Thoracic aorta (tissue), 2 donors: ENCODE measurements at regions not wholly inside any gene's neighbourhood (a gene's known extent, or its start where the extent isn't known, plus 50 kb on each side); places are given as distances from the start of the nearest gene placed in this dataset.

Source experiments
- ATAC-seq: fragments of 150-250 bp; one replicate; pipeline ENCODE4 v1.8.0; 2017; ENCODE audit warnings: low read depth; ENCODE audit not compliant: insufficient number of reproducible peaks, low FRiP score
- DNase-seq: peaks from one replicate; pipeline ENCODE4 v3.0.0-alpha.2; 2020; ENCODE audit warnings: low spot score
- H3K27ac ChIP-seq, 2 donors: fragments of 200-600 bp; sonication (generic); 1 replicate in 1 of 2; 2 replicates in 1 of 2; pipeline ENCODE4 v1.5.1; 2016; ENCODE audit warnings: mild to moderate bottlenecking in 2 of 2, moderate library complexity in 2 of 2
- H3K27me3 ChIP-seq: fragments of 200-600 bp; sonication (generic); replicated peaks from 2 replicates; pipeline ENCODE4 v1.6.0; 2016; ENCODE audit warnings: mild to moderate bottlenecking; ENCODE audit not compliant: insufficient read depth
- H3K36me3 ChIP-seq: fragments of 200-600 bp; sonication (generic); one replicate; pipeline ENCODE4 v1.5.1; 2016
- H3K4me1 ChIP-seq, 2 donors: fragments of 200-600 bp; sonication (generic); 1 replicate in 1 of 2; 2 replicates in 1 of 2; pipeline versions ENCODE4 v1.5.1 to v1.6.0; 2016; ENCODE audit warnings: low read depth in 2 of 2, mild to moderate bottlenecking in 1 of 2; ENCODE audit not compliant: control insufficient read depth in 1 of 2
- H3K4me3 ChIP-seq: fragments of 200-600 bp; sonication (generic); 2 replicates; pipeline ENCODE4 v1.5.1; 2016; ENCODE audit warnings: mild to moderate bottlenecking
- H3K9me3 ChIP-seq: fragments of 200-600 bp; sonication (generic); 2 replicates; pipeline ENCODE4 v1.5.1; 2016
- TF ChIP-seq, protein P1 (sequence below): fragments of 200-600 bp; sonication (generic); IDR thresholded peaks from one replicate; pipeline ENCODE4 v1.5.1; 2019; ENCODE audit warnings: antibody characterized with exemption

DNA sequence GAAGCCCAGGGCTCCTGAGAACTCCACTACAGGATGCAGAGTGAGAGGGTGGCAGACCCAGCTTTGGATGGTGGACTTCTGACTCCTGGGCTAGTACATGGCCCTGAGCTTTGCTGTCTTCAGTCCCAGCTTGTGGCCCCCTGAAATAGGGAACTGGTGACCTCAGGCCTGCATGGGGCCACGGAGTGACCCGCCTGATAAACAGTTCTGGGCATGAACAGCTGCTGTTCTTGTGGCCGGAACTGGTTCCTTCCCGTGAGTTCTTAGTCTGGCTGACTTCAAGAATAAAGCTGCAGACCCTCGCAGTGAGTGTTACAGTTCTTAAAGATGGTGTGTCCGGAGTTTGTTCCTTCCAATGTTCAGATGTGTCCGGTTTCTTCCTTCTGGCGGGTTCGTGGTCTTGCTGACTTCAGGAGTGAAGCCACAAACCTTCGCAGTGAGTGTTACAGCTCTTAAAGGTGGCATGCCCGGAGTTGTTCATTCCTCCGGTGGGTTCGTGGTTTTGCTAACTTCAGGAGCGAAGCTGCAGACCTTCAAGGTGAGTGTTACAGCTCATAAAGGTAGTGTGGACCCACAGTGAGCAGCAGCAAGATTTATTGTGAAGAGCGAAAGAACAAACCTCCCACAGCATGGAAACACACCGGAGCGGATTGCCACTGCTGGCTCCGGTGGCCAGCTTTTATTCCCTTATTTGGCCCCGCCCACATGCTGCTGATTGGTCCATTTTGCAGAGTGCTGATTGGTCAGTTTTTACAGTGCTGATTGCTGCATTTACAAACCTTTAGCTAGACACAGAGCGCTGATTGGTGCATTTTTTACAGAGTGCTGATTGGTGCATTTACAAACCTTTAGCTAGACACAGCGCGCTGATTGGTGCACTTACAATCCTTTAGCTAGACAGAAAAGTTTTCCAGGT lies 268.0 kb downstream of the ZEB1 start:
- TF ChIP-seq, protein P1, sequence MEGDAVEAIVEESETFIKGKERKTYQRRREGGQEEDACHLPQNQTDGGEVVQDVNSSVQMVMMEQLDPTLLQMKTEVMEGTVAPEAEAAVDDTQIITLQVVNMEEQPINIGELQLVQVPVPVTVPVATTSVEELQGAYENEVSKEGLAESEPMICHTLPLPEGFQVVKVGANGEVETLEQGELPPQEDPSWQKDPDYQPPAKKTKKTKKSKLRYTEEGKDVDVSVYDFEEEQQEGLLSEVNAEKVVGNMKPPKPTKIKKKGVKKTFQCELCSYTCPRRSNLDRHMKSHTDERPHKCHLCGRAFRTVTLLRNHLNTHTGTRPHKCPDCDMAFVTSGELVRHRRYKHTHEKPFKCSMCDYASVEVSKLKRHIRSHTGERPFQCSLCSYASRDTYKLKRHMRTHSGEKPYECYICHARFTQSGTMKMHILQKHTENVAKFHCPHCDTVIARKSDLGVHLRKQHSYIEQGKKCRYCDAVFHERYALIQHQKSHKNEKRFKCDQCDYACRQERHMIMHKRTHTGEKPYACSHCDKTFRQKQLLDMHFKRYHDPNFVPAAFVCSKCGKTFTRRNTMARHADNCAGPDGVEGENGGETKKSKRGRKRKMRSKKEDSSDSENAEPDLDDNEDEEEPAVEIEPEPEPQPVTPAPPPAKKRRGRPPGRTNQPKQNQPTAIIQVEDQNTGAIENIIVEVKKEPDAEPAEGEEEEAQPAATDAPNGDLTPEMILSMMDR = no peak
- no peaks in the 10 kb centered on the region for H3K9me3 ChIP-seq
- H3K27ac ChIP-seq = no peak overlapping the region
- DNase-seq (no peak), ATAC-seq (no peak)
- H3K4me1 ChIP-seq = peaks cover 13 to 21% of the 10 kb centered on the region in 2 donors
- H3K27me3 ChIP-seq = no peaks in the 10 kb centered on the region
- no peaks in the 10 kb centered on the region for H3K36me3 ChIP-seq
- no peak overlapping the region for H3K4me3 ChIP-seq

DNA sequence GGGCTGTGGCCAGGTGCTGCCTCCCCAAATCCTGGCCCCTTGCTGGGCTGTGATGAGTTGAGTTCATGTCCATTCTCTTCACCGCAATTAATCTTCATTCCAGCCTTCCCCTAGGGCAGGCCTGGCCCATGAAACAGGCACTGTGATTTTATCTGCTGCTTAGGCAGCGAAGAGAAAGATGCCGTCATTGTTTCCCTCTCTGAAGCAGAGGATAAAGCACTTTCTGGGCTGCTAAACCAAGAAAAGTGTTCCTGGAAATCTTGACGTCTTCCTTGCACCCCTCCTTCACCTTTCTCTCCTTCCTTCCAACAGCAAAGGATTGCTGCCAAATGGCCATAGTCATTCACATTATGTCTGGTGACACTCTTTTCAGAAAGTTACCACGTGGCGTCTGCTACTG lies 265.9 kb downstream of the ZEB1 start:
- TF ChIP-seq, protein P1 = no peak
- DNase-seq (no peak), ATAC-seq (no peak)
- Histone ChIP-seq H3K36me3 (no peaks in the 10 kb centered on the region), H3K4me1 (peaks cover 13 to 21% of the 10 kb centered on the region in 2 donors), H3K27ac (no peak overlapping the region), H3K27me3 (no peaks in the 10 kb centered on the region), H3K9me3 (no peaks in the 10 kb centered on the region), H3K4me3 (no peak overlapping the region)

DNA sequence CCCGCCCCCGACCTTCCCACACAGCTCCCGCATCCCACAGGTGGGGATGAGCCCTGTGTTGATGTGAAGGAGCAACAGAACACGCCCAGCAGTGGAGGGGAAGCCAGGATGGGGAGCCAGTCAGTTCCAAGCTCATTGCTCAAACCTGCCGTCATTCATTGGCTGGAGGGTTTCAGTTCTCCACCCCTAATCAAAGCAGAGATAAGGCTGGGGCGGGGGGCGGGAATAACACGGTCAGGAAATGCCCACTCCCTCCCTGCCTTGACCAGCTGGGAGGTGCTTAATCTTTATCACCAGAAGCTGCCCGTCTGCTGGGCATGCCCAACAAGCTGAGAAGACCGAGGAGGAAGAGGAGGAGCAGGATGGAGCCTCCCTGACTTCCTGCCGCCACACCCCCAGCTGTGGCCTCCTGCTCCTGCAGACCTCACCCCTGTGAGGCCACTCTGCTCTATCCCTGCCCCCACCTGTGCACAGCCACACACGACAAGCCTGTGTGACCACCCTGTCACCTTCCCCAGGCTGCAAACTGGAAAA lies 265.1 kb downstream of the ZEB1 start:
- DNase-seq = no peak
- Histone ChIP-seq H3K4me1 (peaks cover 13 to 21% of the 10 kb centered on the region in 2 donors), H3K4me3 (no peak overlapping the region), H3K27me3 (no peaks in the 10 kb centered on the region), H3K36me3 (no peaks in the 10 kb centered on the region), H3K9me3 (no peaks in the 10 kb centered on the region), H3K27ac (no peak overlapping the region)
- TF ChIP-seq, protein P1 = no peak
- ATAC-seq = no peak

DNA sequence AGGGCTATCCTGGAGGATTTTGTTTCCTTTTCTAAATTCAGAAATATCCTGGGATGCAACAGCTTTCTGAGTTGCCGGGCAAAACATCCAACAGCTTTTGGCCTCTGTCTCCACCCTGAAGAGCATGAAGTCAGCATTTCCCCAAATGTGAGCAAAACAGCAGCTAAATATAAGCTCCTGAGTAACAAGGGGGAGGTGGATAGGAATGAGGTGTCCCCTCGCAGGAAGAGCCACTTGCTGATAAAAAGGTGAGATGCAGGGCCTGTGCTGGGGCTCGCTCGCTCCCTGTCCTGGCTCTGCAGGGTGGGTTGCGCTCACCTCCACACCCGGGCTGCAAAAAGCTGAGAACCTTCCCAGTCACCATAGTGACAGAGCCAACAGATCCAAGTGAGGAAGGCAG lies 264.3 kb downstream of the ZEB1 start:
- no peak for ATAC-seq
- TF ChIP-seq, protein P1 = no peak
- H3K4me1 ChIP-seq = peaks cover 13 to 21% of the 10 kb centered on the region in 2 donors
- H3K9me3 ChIP-seq = no peaks in the 10 kb centered on the region
- no peaks in the 10 kb centered on the region for H3K36me3 ChIP-seq
- no peaks in the 10 kb centered on the region for H3K27me3 ChIP-seq
- no peak overlapping the region for H3K27ac ChIP-seq
- DNase-seq = no peak
- H3K4me3 ChIP-seq = no peak overlapping the region

DNA sequence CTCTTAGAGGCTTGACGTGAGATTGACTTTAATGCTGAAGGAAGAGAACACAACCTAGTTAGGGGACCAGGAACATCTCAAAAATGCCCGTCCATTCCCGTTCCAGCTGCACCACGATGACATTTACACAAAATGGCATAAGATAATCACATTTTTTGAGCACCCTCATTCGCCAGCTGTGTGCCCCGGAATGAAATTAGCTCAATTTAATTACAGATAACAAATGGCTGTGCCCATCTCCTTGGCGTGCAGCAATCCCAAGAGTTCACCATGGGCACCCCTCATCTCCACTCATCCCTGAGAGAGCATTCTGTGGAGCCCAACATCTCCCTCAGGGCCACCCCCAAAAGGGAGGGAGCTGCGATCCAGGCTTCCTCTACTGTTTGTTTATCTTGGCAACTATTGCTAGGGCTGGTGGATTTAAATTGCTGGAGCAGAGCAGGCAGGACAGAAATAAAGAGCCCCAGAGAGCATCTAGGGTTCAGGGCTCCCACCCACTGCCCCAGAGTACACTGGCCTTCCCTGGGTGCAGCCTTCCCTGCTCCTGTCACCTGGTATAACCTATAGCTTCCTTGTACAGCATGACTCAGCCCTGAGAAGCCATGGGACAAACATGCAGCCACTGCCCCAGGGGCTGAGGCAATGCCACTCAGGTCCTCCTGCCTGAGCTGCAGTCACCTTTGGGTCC lies 263.5 kb downstream of the ZEB1 start:
- H3K27ac ChIP-seq = no peak overlapping the region
- H3K4me1 ChIP-seq = peaks cover 13 to 21% of the 10 kb centered on the region in 2 donors
- no peak for ATAC-seq
- no peaks in the 10 kb centered on the region for H3K9me3 ChIP-seq
- DNase-seq = no peak
- TF ChIP-seq, protein P1 = no peak
- H3K36me3 ChIP-seq = no peaks in the 10 kb centered on the region
- no peak overlapping the region for H3K4me3 ChIP-seq
- H3K27me3 ChIP-seq = no peaks in the 10 kb centered on the region
